OCI-LY7 (cell line): ENCODE measurements at regions not wholly inside any gene's neighbourhood (a gene's known extent, or its start where the extent isn't known, plus 50 kb on each side); places are given as distances from the start of the nearest gene placed in this dataset.

Source experiments
- CTCF ChIP-seq: fragments of 200-600 bp; sonication (generic); conservative IDR thresholded peaks from 2 replicates; pipeline ENCODE4 v1.5.1; 2014; ENCODE audit warnings: mild to moderate bottlenecking, antibody characterized with exemption, low read length, moderate library complexity, mixed read lengths
- EZH2phosphoT487 ChIP-seq: fragments of 200-600 bp; sonication (generic); IDR thresholded peaks from 2 replicates; pipeline ENCODE4 v1.6.1; 2018; ENCODE audit warnings: low read depth, borderline replicate concordance, mild to moderate bottlenecking, mixed run types, antibody characterized with exemption, low read length, moderate library complexity, mixed read lengths

DNA sequence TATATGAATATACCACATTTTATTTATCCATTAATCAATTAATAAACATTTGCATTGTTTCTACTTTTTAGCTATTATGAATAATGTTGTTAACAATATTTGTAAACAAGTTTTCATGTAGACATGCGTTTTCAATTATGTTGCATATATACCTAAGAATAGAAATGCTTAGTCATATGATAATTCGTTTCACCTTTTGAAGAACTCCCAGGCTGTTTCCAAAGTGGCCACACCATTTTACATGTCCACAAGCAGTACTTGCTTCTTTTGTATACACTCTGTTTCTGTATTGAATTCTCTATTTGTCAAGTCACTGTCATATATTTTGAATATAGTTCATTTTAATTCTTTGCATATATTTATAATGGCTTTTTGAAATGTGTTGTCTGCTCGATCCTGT lies 206.9 kb upstream of the ZBTB20 start:
- no peak for TF ChIP-seq CTCF
- TF ChIP-seq EZH2phosphoT487: no peak
